ENCODE measurements at regions not wholly inside any gene's neighbourhood (a gene's known extent, or its start where the extent isn't known, plus 50 kb on each side); places are given as distances from the start of the nearest gene placed in this dataset.

DNA sequence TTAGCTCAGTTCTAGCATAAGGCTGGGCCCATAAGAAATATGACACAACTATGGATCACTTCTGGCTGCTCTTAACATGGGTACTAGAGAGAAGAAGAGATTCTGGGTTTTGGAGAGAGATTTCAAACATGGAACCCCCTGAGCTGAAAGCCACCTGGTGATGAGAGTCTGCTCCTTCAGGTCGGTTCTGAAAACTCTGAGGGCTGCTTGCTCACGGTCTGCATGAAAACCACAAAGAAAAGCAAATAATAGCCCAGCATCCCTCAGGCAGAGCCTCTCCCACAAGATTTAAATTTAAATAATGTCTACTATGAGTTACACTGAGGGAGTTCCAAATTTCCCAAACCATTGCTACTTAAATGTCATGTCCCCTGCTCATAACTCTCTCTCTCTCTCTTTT is 301.5 kb downstream of the BMP7 start:
- no peak overlapping the region for H3K27ac ChIP-seq (ENCODE audit: insufficient read length, low read depth, low read length)
- no peaks in the 10 kb centered on the region for H3K27me3 ChIP-seq (ENCODE audit: insufficient read depth, low read length)
- H3K4me3 Mint-ChIP-seq: no peak overlapping the region
- no peak overlapping the region for H3K27ac Mint-ChIP-seq
- no peaks in the 10 kb centered on the region for H3K79me2 ChIP-seq (ENCODE audit: insufficient read depth, low read length)
- H3K9me3 ChIP-seq (ENCODE audit: control insufficient read depth, low read depth, low read length): no peaks in the 10 kb centered on the region
- peaks cover 0 to 5% (median 2%) of the 10 kb centered on the region in 3 experiments; a peak in 3 of 7 replicates for H3K36me3 Mint-ChIP-seq (ENCODE audit: insufficient read depth in 1 of 3, low read depth in 3 of 3)
- no peak overlapping the region for H2AK5ac ChIP-seq (ENCODE audit: insufficient read length, low read length)
- H3K4ac ChIP-seq (ENCODE audit: low read depth, low read length): no peak overlapping the region
- H3K4me2 ChIP-seq (ENCODE audit: insufficient read depth, insufficient read length, low read length): no peak overlapping the region
- no peak overlapping the region for H4K91ac ChIP-seq (ENCODE audit: insufficient read length, low read depth, low read length)
- H2BK12ac ChIP-seq (ENCODE audit: insufficient read length, low read depth, low read length): no peak overlapping the region
- H3K4me1 Mint-ChIP-seq: peaks cover 10 to 14% of the 10 kb centered on the region in 2 experiments
- H3K4me1 ChIP-seq (ENCODE audit: insufficient read depth, low read length): peaks cover 3% of the 10 kb centered on the region; the same call in 1 of the 2 replicates
- TF ChIP-seq, protein P1, sequence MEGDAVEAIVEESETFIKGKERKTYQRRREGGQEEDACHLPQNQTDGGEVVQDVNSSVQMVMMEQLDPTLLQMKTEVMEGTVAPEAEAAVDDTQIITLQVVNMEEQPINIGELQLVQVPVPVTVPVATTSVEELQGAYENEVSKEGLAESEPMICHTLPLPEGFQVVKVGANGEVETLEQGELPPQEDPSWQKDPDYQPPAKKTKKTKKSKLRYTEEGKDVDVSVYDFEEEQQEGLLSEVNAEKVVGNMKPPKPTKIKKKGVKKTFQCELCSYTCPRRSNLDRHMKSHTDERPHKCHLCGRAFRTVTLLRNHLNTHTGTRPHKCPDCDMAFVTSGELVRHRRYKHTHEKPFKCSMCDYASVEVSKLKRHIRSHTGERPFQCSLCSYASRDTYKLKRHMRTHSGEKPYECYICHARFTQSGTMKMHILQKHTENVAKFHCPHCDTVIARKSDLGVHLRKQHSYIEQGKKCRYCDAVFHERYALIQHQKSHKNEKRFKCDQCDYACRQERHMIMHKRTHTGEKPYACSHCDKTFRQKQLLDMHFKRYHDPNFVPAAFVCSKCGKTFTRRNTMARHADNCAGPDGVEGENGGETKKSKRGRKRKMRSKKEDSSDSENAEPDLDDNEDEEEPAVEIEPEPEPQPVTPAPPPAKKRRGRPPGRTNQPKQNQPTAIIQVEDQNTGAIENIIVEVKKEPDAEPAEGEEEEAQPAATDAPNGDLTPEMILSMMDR (conservative IDR thresholded peaks at IDR 0.05): peak; percentile 30; the same call in 2 of the 3 replicates
- no peaks in the 10 kb centered on the region for H4K20me1 ChIP-seq (ENCODE audit: control insufficient read depth, insufficient read depth, insufficient read length)
- H2BK120ac ChIP-seq (ENCODE audit: low read depth, low read length, poor library complexity, severe bottlenecking): no peak overlapping the region
- H2BK20ac ChIP-seq (ENCODE audit: low read depth, low read length, poor library complexity, severe bottlenecking): no peak overlapping the region
- no peak overlapping the region for H4K5ac ChIP-seq (ENCODE audit: insufficient read length, low read depth, low read length)
- no peak overlapping the region for H3K56ac ChIP-seq (ENCODE audit: insufficient read length, low read depth, low read length)
- no peaks in the 10 kb centered on the region for H3K79me1 ChIP-seq (ENCODE audit: insufficient read depth, low read depth, low read length, poor library complexity, severe bottlenecking)
- H2BK15ac ChIP-seq (ENCODE audit: low read depth, low read length): no peak overlapping the region
- H3T11ph ChIP-seq (ENCODE audit: low read length): no peak overlapping the region
- H3K27me3 Mint-ChIP-seq (ENCODE audit: low read depth): peaks cover 21% of the 10 kb centered on the region
- no peak overlapping the region for H4K8ac ChIP-seq (replicated peaks; ENCODE audit: insufficient read length, low read depth, low read length)
- no peak for DNase-seq
- H3K14ac ChIP-seq (ENCODE audit: insufficient read depth, low read length): no peak overlapping the region
- no peak overlapping the region for H2BK5ac ChIP-seq (ENCODE audit: insufficient read length, low read length)
- peaks cover 0 to 6% of the 10 kb centered on the region in 2 experiments; a peak in 2 of 5 replicates for H3K9me3 Mint-ChIP-seq
- H3K23ac ChIP-seq (ENCODE audit: insufficient read length, low read depth, low read length): no peak overlapping the region
- no peak overlapping the region for H2AFZ ChIP-seq (ENCODE audit: low read length)
- no peak overlapping the region for H3K9ac ChIP-seq (ENCODE audit: extremely low read depth, insufficient read length, low read length)
- no CpG with 5 or more reads among the region's 2 CpGs for WGBS (ENCODE audit: extremely low coverage, insufficient read length, low lambda C conversion rate)
- no peak overlapping the region for H3K18ac ChIP-seq (ENCODE audit: insufficient read length, low read depth, low read length)
- H3K23me2 ChIP-seq (ENCODE audit: insufficient read length, low read depth, low read length, poor library complexity, severe bottlenecking): no peaks in the 10 kb centered on the region
